Transverse colon (tissue), 4 donors: ENCODE measurements at regions not wholly inside any gene's neighbourhood (a gene's known extent, or its start where the extent isn't known, plus 50 kb on each side); places are given as distances from the start of the nearest gene placed in this dataset.
A peak's percentile ranks its signal among the peaks of the same experiment; 100 is the strongest.
"Not testable (repeated sequence)": the region's sequence is repeated elsewhere in the genome, so short reads cannot be mapped to it uniquely, and the experiment has no call there.

ENCODE experiments used
- DNase-seq: peaks from one replicate; pipeline ENCODE4 v3.0.0-alpha.2; 2019
- H3K27ac ChIP-seq, 4 donors: fragments of 200-600 bp; sonication (generic); 2 replicates each; pipeline ENCODE4 v1.5.1; 2016 to 2018; ENCODE audit warnings: inconsistent platforms in 4 of 4
- H3K27me3 ChIP-seq: fragments of 200-600 bp; sonication (generic); 2 replicates; pipeline ENCODE4 v1.5.1; 2017; ENCODE audit warnings: inconsistent platforms
- H3K36me3 ChIP-seq, 4 donors: fragments of 200-600 bp; sonication (generic); 2 replicates each; pipeline ENCODE4 v1.5.1; 2017 to 2019; ENCODE audit warnings: inconsistent platforms in 4 of 4
- H3K4me1 ChIP-seq, 4 donors: fragments of 200-600 bp; sonication (generic); 2 replicates each; pipeline ENCODE4 v1.5.1; 2017 to 2020; ENCODE audit warnings: inconsistent platforms in 4 of 4
- H3K4me3 ChIP-seq, 4 donors: fragments of 200-600 bp; sonication (generic); 1 replicate in 1 of 4; 2 replicates in 3 of 4; pipeline versions ENCODE4 v1.5.1 to v1.6.1; 2017 to 2019; ENCODE audit warnings: inconsistent platforms in 4 of 4
- H3K9me3 ChIP-seq, 2 donors: fragments of 200-600 bp; sonication (generic); 2 replicates each; pipeline ENCODE4 v1.5.1; 2017 to 2019; ENCODE audit warnings: inconsistent platforms in 2 of 2
- CTCF ChIP-seq, 5 experiments: fragments of 200-600 bp in 3 of 5; fragments of 450-650 bp in 2 of 5; sonication (generic) in 3 of 5; IDR thresholded peaks; 1 replicate in 2 of 5; 2 replicates in 3 of 5; pipeline ENCODE4 v1.5.1; 2016 to 2017; ENCODE audit warnings: antibody characterized with exemption in 5 of 5, inconsistent platforms in 3 of 5, mild to moderate bottlenecking in 2 of 5, moderate library complexity in 1 of 5
- EP300 ChIP-seq: sonication (generic); formaldehyde crosslinking; IDR thresholded peaks from one replicate; pipeline ENCODE4 v1.6.1; 2017; ENCODE audit warnings: antibody characterized with exemption, low read depth
- POLR2A ChIP-seq: fragments of 450-650 bp; IDR thresholded peaks from one replicate; pipeline ENCODE4 v1.6.1; 2016; ENCODE audit warnings: antibody characterized with exemption, mild to moderate bottlenecking, moderate library complexity
- POLR2AphosphoS5 ChIP-seq, 3 donors: sonication (generic); formaldehyde crosslinking; IDR thresholded peaks; one replicate each; pipeline ENCODE4 v1.6.1; 2016; ENCODE audit warnings: antibody characterized with exemption in 3 of 3
- WGBS, 2 donors: methylation state at CpG; one replicate each; pipeline ENCODE4 v1.1.5; 2018; ENCODE audit warnings: low coverage in 1 of 2; 5-methylcytosine and 5-hydroxymethylcytosine counted together
- in situ Hi-C, 4 donors: fragments of 200-750 bp; cut with MboI; loops; one replicate each; pipeline versions ENCODE4 v1.15.0 to v1.15.1; 2017; ENCODE audit warnings: low sequenced_read_pairs in 3 of 4, low pct_ligation_motif_present in 1 of 4, low pct_unique_long_range_greater_than_20kb in 1 of 4
- intact Hi-C: fragments of 100-400 bp; cut with DNase I; formaldehyde crosslinking; loops from one replicate; pipeline ENCODE4 v1.15.1; 2023; ENCODE audit warnings: low total_unique reads

- 73 to 79% methylated on average over 6 of the region's 6 CpGs for WGBS, 2 donors
- H3K27me3 ChIP-seq = peaks cover 32% of the 10 kb centered on the region
- intact Hi-C loops = no loop called here
These were observed 241.6 kb downstream of the LMX1A start for GRCh38 chr1:165114889-165115285.

GRCh38 chr1:165114022-165114888 is 242.3 kb downstream of the LMX1A start:
- in situ Hi-C loops = no loop called here
- 26 to 36% methylated on average over 13 to 14 of the region's 14 CpGs for WGBS, 2 donors
- DNase-seq = peak; percentile 24
- H3K4me1 ChIP-seq = no peaks in the 10 kb centered on the region
- intact Hi-C loops = no loop called here
- no peaks in the 10 kb centered on the region for H3K9me3 ChIP-seq
- TF ChIP-seq POLR2AphosphoS5 (IDR thresholded peaks at IDR 0.05) (no peak), POLR2A (no peak), CTCF (IDR thresholded peaks at IDR 0.05) (peak; percentile 45 to 83 (median 73)), EP300 (no peak)
- H3K27ac ChIP-seq = no peak overlapping the region
- H3K36me3 ChIP-seq = no peaks in the 10 kb centered on the region
- no peak overlapping the region for H3K4me3 ChIP-seq
- peaks cover 27% of the 10 kb centered on the region for H3K27me3 ChIP-seq

More at GRCh38 chr1:165114889-165115285, 241.6 kb downstream of the LMX1A start:
- no peak for DNase-seq
- Histone ChIP-seq H3K36me3 (no peaks in the 10 kb centered on the region), H3K4me3 (no peak overlapping the region), H3K9me3 (no peaks in the 10 kb centered on the region), H3K27ac (no peak overlapping the region), H3K4me1 (no peaks in the 10 kb centered on the region)
- TF ChIP-seq EP300 (no peak), CTCF (IDR thresholded peaks at IDR 0.05) (no peak), POLR2A (no peak)
- in situ Hi-C loops = no loop called here

- DNase-seq = no peak
- 88% methylated on average over 3 to 7 of the region's 7 CpGs for WGBS, 2 donors
- peaks cover 7% of the 10 kb centered on the region for H3K27me3 ChIP-seq
- H3K9me3 ChIP-seq = no peaks in the 10 kb centered on the region
- no peak overlapping the region for H3K4me3 ChIP-seq
- no peaks in the 10 kb centered on the region for H3K36me3 ChIP-seq
- no peak for TF ChIP-seq POLR2AphosphoS5 (IDR thresholded peaks at IDR 0.05)
- no peak overlapping the region for H3K27ac ChIP-seq
- intact Hi-C loops = no loop called here
- in situ Hi-C loops = no loop called here
- H3K4me1 ChIP-seq = no peaks in the 10 kb centered on the region
These were observed 244.3 kb downstream of the LMX1A start for GRCh38 chr1:165112260-165112659.

GRCh38 chr1:165109013-165109412 is 247.5 kb downstream of the LMX1A start:
- in situ Hi-C loops = no loop called here
- Histone ChIP-seq H3K36me3 (no peaks in the 10 kb centered on the region), H3K4me1 (no peaks in the 10 kb centered on the region), H3K27ac (no peak overlapping the region), H3K27me3 (no peaks in the 10 kb centered on the region), H3K9me3 (no peaks in the 10 kb centered on the region), H3K4me3 (no peak overlapping the region)
- 40% methylated on average over 3 of the region's 4 CpGs; no CpG with 5 or more reads in 1 of the 2 donors for WGBS, 2 donors
- TF ChIP-seq POLR2A (no peak), EP300 (no peak), CTCF (IDR thresholded peaks at IDR 0.05) (no peak), POLR2AphosphoS5 (IDR thresholded peaks at IDR 0.05) (no peak)
- no peak for DNase-seq
- intact Hi-C loops = no loop called here

- H3K4me1 ChIP-seq, H3K27ac ChIP-seq, H3K27me3 ChIP-seq, H3K9me3 ChIP-seq, H3K4me3 ChIP-seq, intact Hi-C loops, H3K36me3 ChIP-seq, in situ Hi-C loops: not testable (repeated sequence)
- peak; percentile 25 for DNase-seq
- WGBS, 2 donors = 40 to 43% methylated on average over 1 to 7 of the region's 7 CpGs
These were observed 263.9 kb downstream of the LMX1A start for GRCh38 chr1:165092542-165093162.
